Pancreas (tissue), 10 donors: ENCODE measurements at regions not wholly inside any gene's neighbourhood (a gene's known extent, or its start where the extent isn't known, plus 50 kb on each side); places are given as distances from the start of the nearest gene placed in this dataset.
"Not testable (repeated sequence)": the region's sequence is repeated elsewhere in the genome, so short reads cannot be mapped to it uniquely, and the experiment has no call there.

Experiments used
- ATAC-seq, 4 donors: fragments of 200-7000 bp; cut with Tn5 transposase; one replicate each; pipeline versions ENCODE4 v1.8.0 to v1.9.1; 2020; ENCODE audit warnings: mild to moderate bottlenecking in 4 of 4, moderate library complexity in 4 of 4
- DNase-seq, 6 donors: peaks; one replicate each; pipeline ENCODE4 v3.0.0-alpha.2; 2020
- FAIRE-seq: peaks from 2 replicates; lab custom pipeline; 2012; peaks lifted over from hg19 to GRCh38; lab: Jason Lieb, UNC
- H3K27ac ChIP-seq, 4 donors: fragments of 200-600 bp; sonication (generic); 1 replicate in 3 of 4; 2 replicates in 1 of 4; pipeline versions ENCODE4 v1.5.0 to v1.8.0; 2020
- H3K27me3 ChIP-seq, 4 donors: fragments of 200-600 bp; one replicate each; pipeline ENCODE4 v1.8.0; 2021
- H3K36me3 ChIP-seq, 3 donors: fragments of 200-600 bp; sonication (generic) in 1 of 3; one replicate each; pipeline versions ENCODE4 v1.5.0 to v1.8.0; 2020 to 2021
- H3K4me1 ChIP-seq, 3 donors: fragments of 200-600 bp; one replicate each; pipeline ENCODE4 v1.8.0; 2021
- H3K4me3 ChIP-seq, 4 donors: fragments of 200-600 bp; sonication (generic) in 2 of 4; one replicate each; pipeline versions ENCODE4 v1.5.0 to v1.8.0; 2020 to 2021
- H3K9me3 ChIP-seq, 4 donors: fragments of 200-600 bp; one replicate each; pipeline ENCODE4 v1.8.0; 2021
- WGBS, 2 donors: extraction: QIAGEN DNeasy Blood & Tissue Kit; methylation state at CpG; one replicate each; pipeline ENCODE4 v1.1.7; 2013; 5-methylcytosine and 5-hydroxymethylcytosine counted together
- intact Hi-C, 3 donors: fragments of 100-400 bp; cut with DNase I; formaldehyde crosslinking; loops; one replicate each; pipeline versions ENCODE4 v1.11.1 to v1.14.2; 2022
- TF ChIP-seq, protein P1 (sequence below), 4 donors: fragments of 200-600 bp; sonication (generic) in 3 of 4; IDR thresholded peaks; one replicate each; pipeline versions ENCODE4 v1.5.0 to v1.8.0; 2021; ENCODE audit warnings: antibody characterized with exemption in 4 of 4
- donor health status: healthy with polysubstance abuse.
- donor health status: DM: no; HTN: no; CAD: no; lungs with moderate emphysema.
- donor health status: DM: no; HTN: no; CAD: no.
- donor health status: control.
- donor health status: control.
- donor health status: Bipolar disorder and iron deficiency.
- donor health status: DM: yes; HTN: yes; CAD: no.
- donor health status: DM: no; HTN: no; CAD: no.
- donor health status: DM: no; HTN: no; CAD: no.
- donor health status: DM: yes; HTN: yes; CAD: no.

DNA sequence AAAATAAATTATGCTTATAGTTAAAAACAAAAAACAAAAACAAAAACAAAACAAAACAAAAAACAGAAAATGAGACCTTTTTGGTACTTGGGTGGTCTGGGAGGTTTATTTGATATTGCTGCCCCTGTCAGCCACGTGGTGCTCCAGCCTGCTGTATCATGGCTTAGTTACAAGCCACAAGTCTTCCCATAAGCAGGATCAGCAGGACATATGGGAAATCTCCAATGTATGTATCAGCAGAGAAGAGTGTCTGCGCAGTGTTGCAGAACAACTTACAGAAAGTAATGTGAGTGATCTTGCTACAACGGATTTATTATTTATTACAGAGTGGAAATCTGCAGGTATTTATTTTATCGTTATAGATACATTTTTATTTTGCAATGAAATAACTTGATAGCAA lies 423.0 kb upstream of the TMPRSS15 start:
- FAIRE-seq (no peak), ATAC-seq (no peak), DNase-seq (no peak)
- WGBS, 2 donors: 55 to 60% methylated on average over 4 of the region's 4 CpGs
- Histone ChIP-seq H3K9me3 (no peaks in the 10 kb centered on the region), H3K4me3 (no peak overlapping the region), H3K4me1 (no peaks in the 10 kb centered on the region), H3K27ac (no peak overlapping the region), H3K36me3 (no peaks in the 10 kb centered on the region), H3K27me3 (no peaks in the 10 kb centered on the region)
- intact Hi-C loops: no loop called here
- TF ChIP-seq, protein P1, sequence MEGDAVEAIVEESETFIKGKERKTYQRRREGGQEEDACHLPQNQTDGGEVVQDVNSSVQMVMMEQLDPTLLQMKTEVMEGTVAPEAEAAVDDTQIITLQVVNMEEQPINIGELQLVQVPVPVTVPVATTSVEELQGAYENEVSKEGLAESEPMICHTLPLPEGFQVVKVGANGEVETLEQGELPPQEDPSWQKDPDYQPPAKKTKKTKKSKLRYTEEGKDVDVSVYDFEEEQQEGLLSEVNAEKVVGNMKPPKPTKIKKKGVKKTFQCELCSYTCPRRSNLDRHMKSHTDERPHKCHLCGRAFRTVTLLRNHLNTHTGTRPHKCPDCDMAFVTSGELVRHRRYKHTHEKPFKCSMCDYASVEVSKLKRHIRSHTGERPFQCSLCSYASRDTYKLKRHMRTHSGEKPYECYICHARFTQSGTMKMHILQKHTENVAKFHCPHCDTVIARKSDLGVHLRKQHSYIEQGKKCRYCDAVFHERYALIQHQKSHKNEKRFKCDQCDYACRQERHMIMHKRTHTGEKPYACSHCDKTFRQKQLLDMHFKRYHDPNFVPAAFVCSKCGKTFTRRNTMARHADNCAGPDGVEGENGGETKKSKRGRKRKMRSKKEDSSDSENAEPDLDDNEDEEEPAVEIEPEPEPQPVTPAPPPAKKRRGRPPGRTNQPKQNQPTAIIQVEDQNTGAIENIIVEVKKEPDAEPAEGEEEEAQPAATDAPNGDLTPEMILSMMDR (IDR thresholded peaks at IDR 0.05): no peak

DNA sequence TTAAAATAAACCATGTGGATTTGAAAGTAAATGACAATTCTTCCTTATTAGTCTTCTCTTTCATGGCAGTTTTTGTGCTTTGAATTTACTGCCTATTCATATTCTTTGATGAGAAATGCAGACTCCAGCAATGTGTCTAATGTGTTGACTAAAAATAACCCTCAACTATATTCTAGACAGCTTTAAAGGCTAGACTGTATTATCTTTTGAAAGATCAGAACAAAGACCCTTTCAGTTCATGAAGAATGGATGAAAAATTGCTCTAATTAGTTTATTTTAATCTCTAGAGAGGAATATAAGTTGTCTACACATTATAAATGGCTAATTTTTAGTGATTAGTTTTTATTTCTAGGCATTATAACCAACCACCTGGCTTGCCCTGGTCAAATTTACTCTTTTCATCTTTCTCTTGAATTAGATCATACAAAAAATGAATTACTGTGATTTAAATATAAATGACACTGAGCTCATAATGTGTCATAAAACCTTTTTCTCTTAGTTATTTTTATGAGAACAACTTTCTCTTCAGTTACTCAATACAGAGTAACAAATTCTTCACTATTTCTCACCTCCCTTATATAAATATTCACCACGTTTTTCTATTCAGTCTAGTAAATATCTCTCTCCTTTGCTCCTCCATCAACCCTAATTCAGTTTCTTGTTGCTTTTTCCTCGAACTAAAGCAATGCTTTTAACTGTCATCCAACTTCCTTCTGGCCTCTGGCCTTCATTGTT lies 428.5 kb upstream of the TMPRSS15 start:
- no peaks in the 10 kb centered on the region for H3K9me3 ChIP-seq
- intact Hi-C loops: no loop called here
- 32 to 39% methylated on average over 2 of the region's 2 CpGs for WGBS, 2 donors
- ATAC-seq (no peak), DNase-seq (no peak), FAIRE-seq (no peak)
- H3K4me1 ChIP-seq: no peaks in the 10 kb centered on the region
- TF ChIP-seq, protein P1 (IDR thresholded peaks at IDR 0.05): no peak
- no peak overlapping the region for H3K27ac ChIP-seq
- no peak overlapping the region for H3K4me3 ChIP-seq
- H3K36me3 ChIP-seq: no peaks in the 10 kb centered on the region
- H3K27me3 ChIP-seq: no peaks in the 10 kb centered on the region

DNA sequence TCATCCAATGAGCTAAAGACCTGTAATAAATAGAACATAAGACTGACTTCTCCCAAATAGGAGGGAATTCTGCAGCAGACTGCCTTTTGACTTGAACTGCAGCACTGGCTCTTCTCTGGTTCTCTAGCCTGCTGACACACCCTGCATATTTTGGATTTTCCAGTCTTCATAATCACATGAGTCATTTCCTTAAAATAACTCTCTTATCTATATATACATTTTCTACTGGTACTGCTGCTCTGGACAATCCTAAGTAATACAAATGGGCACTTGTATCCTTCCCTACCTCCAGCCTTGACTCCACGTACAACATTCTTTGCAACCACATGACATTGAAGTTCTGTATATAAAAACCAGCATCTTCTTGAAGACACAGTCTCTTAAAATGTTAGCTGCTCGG lies 429.4 kb upstream of the TMPRSS15 start:
- no peaks in the 10 kb centered on the region for H3K9me3 ChIP-seq
- FAIRE-seq (no peak), ATAC-seq (no peak), DNase-seq (no peak)
- no peak overlapping the region for H3K27ac ChIP-seq
- no peaks in the 10 kb centered on the region for H3K4me1 ChIP-seq
- no peaks in the 10 kb centered on the region for H3K27me3 ChIP-seq
- no peaks in the 10 kb centered on the region for H3K36me3 ChIP-seq
- WGBS, 2 donors: 48 to 62% methylated on average over 2 of the region's 2 CpGs
- intact Hi-C loops: no loop called here
- TF ChIP-seq, protein P1 (IDR thresholded peaks at IDR 0.05): no peak
- no peak overlapping the region for H3K4me3 ChIP-seq

DNA sequence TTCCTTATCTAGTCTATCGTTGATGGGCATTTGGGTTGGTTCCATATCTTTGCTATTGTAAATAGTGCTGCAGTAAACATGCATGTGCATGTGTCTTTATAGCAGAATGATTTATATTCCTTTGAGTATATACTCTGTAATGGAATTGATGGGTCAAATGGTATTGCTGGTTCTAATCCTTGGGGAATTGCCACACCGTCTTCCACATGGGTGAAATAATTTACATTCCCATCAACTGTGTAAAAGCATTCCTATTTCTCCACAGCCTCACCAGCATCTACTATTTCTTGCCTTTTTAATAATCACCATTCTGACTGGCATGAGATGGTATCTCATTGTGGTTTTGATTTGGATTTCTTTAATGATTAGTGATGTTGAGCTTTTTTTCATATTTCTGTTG lies 430.5 kb upstream of the TMPRSS15 start:
- ATAC-seq, H3K27me3 ChIP-seq, H3K4me3 ChIP-seq, H3K4me1 ChIP-seq, H3K36me3 ChIP-seq, intact Hi-C loops, H3K9me3 ChIP-seq, FAIRE-seq, H3K27ac ChIP-seq, DNase-seq: not testable (repeated sequence)
- WGBS, 2 donors: 36 to 82% methylated on average over 2 of the region's 2 CpGs

DNA sequence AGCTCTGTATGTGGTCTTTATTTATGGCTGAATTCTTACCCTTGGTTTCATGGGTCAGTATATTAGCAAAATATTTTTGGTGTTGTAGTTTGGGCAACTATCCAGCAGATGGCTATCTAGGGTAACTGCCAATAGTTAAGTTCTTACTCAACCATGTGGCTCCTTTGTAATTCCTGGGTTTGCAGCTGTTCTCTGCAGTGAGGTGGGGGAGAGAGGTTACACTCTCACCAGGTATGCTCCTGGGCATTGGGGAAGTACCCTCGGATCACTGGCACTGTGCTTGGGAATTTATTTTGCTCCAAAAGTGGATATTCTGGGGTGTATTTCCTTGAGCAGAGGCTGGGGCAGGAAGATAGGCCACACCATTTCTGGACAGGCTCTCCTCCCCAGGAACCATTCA lies 436.7 kb upstream of the TMPRSS15 start:
- ATAC-seq: no peak
- intact Hi-C loops: no loop called here
- WGBS, 2 donors: 53 to 69% methylated on average over 1 of the region's 1 CpG
- FAIRE-seq: no peak
- TF ChIP-seq, protein P1 (IDR thresholded peaks at IDR 0.05): no peak
- H3K9me3 ChIP-seq: no peaks in the 10 kb centered on the region
- H3K27ac ChIP-seq: no peak overlapping the region
- H3K27me3 ChIP-seq: no peaks in the 10 kb centered on the region
- no peaks in the 10 kb centered on the region for H3K4me1 ChIP-seq
- DNase-seq: no peak
- no peaks in the 10 kb centered on the region for H3K36me3 ChIP-seq
- H3K4me3 ChIP-seq: no peak overlapping the region

DNA sequence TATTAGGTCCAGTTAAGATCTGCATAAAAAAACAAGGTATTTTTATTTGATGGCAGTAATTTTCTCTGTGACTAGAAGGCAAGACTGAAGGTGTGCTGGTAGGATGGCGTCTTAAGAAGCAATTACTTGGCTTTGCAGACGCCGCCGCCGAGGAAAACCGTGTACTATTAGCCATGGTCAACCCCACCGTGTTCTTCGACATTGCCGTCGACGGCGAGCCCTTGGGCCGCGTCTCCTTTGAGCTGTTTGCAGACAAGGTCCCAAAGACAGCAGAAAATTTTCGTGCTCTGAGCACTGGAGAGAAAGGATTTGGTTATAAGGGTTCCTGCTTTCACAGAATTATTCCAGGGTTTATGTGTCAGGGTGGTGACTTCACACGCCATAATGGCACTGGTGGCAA lies 454.0 kb upstream of the TMPRSS15 start:
- FAIRE-seq, H3K36me3 ChIP-seq, H3K27ac ChIP-seq, H3K27me3 ChIP-seq, H3K4me3 ChIP-seq, DNase-seq, intact Hi-C loops, H3K9me3 ChIP-seq, H3K4me1 ChIP-seq, ATAC-seq: not testable (repeated sequence)
- WGBS, 2 donors: 71 to 91% methylated on average over 15 to 16 of the region's 16 CpGs
